NCI-H446 treated with DMSO at 0.1 percent for 48 hours (cell line): ENCODE measurements at regions not wholly inside any gene's neighbourhood (a gene's known extent, or its start where the extent isn't known, plus 50 kb on each side); places are given as distances from the start of the nearest gene placed in this dataset.
"Not testable (repeated sequence)": the region's sequence is repeated elsewhere in the genome, so short reads cannot be mapped to it uniquely, and the experiment has no call there.

Experiments
- DNase-seq: peaks from one replicate; lab custom pipeline; 2025; lab: John Stamatoyannopoulos, UW

GRCh38 chr11:122202161-122202950 is 86.3 kb upstream of the BLID start:
- DNase-seq: no peak

GRCh38 chr11:122201106-122201505 is 85.1 kb upstream of the BLID start:
- no peak for DNase-seq

GRCh38 chr11:122199661-122200060 is 83.6 kb upstream of the BLID start:
- no peak for DNase-seq

GRCh38 chr11:122198291-122198983 is 82.4 kb upstream of the BLID start:
- DNase-seq: no peak

GRCh38 chr11:122197066-122197987 is 81.3 kb upstream of the BLID start:
- DNase-seq: no peak

- DNase-seq: no peak
Observed at GRCh38 chr11:122195790-122196189, 79.8 kb upstream of the BLID start.

- DNase-seq: not testable (repeated sequence)
Observed at GRCh38 chr11:122193881-122194480, 78.0 kb upstream of the BLID start.

GRCh38 chr11:122193457-122193856 is 77.4 kb upstream of the BLID start:
- DNase-seq: no peak

- DNase-seq: no peak
Observed at GRCh38 chr11:122192634-122193255, 76.7 kb upstream of the BLID start.

GRCh38 chr11:122190768-122191167 is 74.8 kb upstream of the BLID start:
- DNase-seq: no peak

GRCh38 chr11:122189229-122189628 is 73.2 kb upstream of the BLID start:
- no peak for DNase-seq

- DNase-seq: no peak
Observed at GRCh38 chr11:122187373-122188165, 71.6 kb upstream of the BLID start.

GRCh38 chr11:122186439-122187080 is 70.5 kb upstream of the BLID start:
- no peak for DNase-seq

GRCh38 chr11:122183933-122184332 is 67.9 kb upstream of the BLID start:
- DNase-seq: no peak

GRCh38 chr11:122181893-122182292 is 65.9 kb upstream of the BLID start:
- DNase-seq: no peak

GRCh38 chr11:122181372-122181771 is 65.4 kb upstream of the BLID start:
- no peak for DNase-seq

GRCh38 chr11:122179961-122180834 is 64.2 kb upstream of the BLID start:
- DNase-seq: no peak

- no peak for DNase-seq
Observed at GRCh38 chr11:122178795-122179194, 62.8 kb upstream of the BLID start.

GRCh38 chr11:122177238-122177637 is 61.2 kb upstream of the BLID start:
- no peak for DNase-seq
